Activated naive CD4-positive, alpha-beta T cell treated with anti-CD3 and anti-CD28 coated beads, Interleukin-2, amount 10 ng/mL, durations not matched to agents 7 days and 5 days (primary cell): ENCODE measurements at regions not wholly inside any gene's neighbourhood (a gene's known extent, or its start where the extent isn't known, plus 50 kb on each side); places are given as distances from the start of the nearest gene placed in this dataset.

Experiments used
- CTCF ChIA-PET: fragments of 350-600 bp; sonication (Branson Sonifier 250); formaldehyde crosslinking; loops from one replicate; lab custom pipeline; 2021; ENCODE audit warnings: antibody characterized with exemption; lab: Charles Lee
- DNase-seq: peaks from one replicate; pipeline ENCODE4 v3.0.0-alpha.2; 2020
- H3K27ac Mint-ChIP-seq: one replicate; pipeline ENCODE4 v1.8.0; 2021; ENCODE audit warnings: mild to moderate bottlenecking, moderate library complexity, mixed read lengths
- H3K27me3 Mint-ChIP-seq: one replicate; pipeline ENCODE4 v1.8.0; 2021; ENCODE audit warnings: mild to moderate bottlenecking, mixed read lengths
- H3K36me3 Mint-ChIP-seq: one replicate; pipeline ENCODE4 v1.8.0; 2021; ENCODE audit warnings: mixed read lengths
- H3K4me1 Mint-ChIP-seq: one replicate; pipeline ENCODE4 v1.8.0; 2021; ENCODE audit warnings: mixed read lengths
- H3K4me3 Mint-ChIP-seq: one replicate; pipeline ENCODE4 v1.8.0; 2021; ENCODE audit warnings: mild to moderate bottlenecking, moderate library complexity, mixed read lengths
- H3K9me3 Mint-ChIP-seq: one replicate; pipeline ENCODE4 v1.8.0; 2021; ENCODE audit warnings: mixed read lengths

DNA sequence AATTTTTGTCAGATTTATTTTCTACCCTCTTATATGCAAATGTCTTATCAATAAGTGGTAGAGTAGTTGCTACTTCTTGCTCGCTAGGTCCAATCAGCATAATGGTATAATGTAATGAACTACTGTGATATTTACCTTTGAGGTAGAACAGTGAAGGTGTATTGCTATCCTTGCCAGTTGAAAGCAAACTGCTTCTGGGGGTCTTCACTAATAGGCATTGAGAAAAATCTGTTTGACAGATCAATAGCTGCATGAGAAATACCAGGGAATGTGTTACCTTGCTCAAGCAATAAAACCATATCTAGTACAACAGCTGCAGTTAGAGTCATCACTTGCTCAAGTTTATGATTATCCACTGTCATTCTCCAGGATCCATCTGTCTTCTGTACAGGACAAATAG lies 50.1 kb upstream of the EFEMP1 start:
- no peaks in the 10 kb centered on the region for H3K4me1 Mint-ChIP-seq
- no peaks in the 10 kb centered on the region for H3K9me3 Mint-ChIP-seq
- CTCF ChIA-PET, result no interaction called here
- H3K36me3 Mint-ChIP-seq, result no peaks in the 10 kb centered on the region
- H3K27me3 Mint-ChIP-seq, result no peaks in the 10 kb centered on the region
- no peak overlapping the region for H3K4me3 Mint-ChIP-seq
- H3K27ac Mint-ChIP-seq, result no peak overlapping the region
- DNase-seq, result no peak

DNA sequence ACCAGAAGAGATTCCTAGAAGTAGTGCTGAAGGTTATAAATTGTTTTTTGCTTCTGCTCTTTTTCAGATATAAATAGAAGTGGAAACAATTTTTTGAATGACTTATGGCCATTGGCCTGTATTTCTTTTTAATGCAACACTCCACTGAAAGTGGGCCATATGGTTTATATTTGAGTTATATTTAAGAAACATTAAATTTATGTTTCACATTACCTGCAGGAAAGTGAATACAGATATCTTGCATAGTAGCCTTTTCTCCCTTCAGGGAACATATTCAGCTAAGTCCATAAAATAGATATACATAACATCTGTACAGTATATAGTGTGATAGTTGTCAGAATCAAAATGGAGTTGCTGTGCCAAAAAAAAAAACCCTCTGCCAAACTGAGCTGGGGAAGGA lies 53.1 kb upstream of the EFEMP1 start:
- CTCF ChIA-PET, result no interaction called here
- no peaks in the 10 kb centered on the region for H3K4me1 Mint-ChIP-seq
- H3K27ac Mint-ChIP-seq, result no peak overlapping the region
- H3K4me3 Mint-ChIP-seq, result no peak overlapping the region
- H3K9me3 Mint-ChIP-seq, result no peaks in the 10 kb centered on the region
- H3K36me3 Mint-ChIP-seq, result no peaks in the 10 kb centered on the region
- DNase-seq, result no peak
- H3K27me3 Mint-ChIP-seq, result no peaks in the 10 kb centered on the region

- Mint-ChIP-seq H3K9me3 (no peaks in the 10 kb centered on the region), H3K4me1 (no peaks in the 10 kb centered on the region), H3K27me3 (no peaks in the 10 kb centered on the region), H3K36me3 (no peaks in the 10 kb centered on the region), H3K4me3 (no peak overlapping the region), H3K27ac (no peak overlapping the region)
- no peak for DNase-seq
- CTCF ChIA-PET, result no interaction called here
Measured at GRCh38 chr2:55985406-55985805, 61.8 kb upstream of the EFEMP1 start.

DNA sequence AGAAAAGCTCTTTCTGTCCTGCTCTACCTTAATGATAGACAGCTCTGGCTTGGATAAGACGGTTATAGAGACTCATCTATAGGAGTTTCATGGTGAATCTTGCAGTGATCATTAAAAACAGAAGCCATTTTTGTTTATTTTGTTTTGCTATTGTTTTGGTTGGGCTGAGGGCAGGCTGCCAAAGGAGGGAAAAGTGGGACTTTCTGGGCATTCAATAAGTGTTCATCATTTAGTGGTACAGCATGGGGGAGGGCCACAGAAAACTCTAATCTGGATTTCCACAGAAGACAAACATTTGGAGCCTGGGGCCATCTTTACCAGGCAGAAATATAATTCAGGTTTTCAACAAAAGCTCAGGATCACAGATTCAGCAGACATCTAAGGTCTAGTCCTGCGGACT lies 62.4 kb upstream of the EFEMP1 start:
- H3K36me3 Mint-ChIP-seq, result no peaks in the 10 kb centered on the region
- no peak overlapping the region for H3K27ac Mint-ChIP-seq
- CTCF ChIA-PET, result no interaction called here
- H3K4me1 Mint-ChIP-seq, result no peaks in the 10 kb centered on the region
- H3K27me3 Mint-ChIP-seq, result no peaks in the 10 kb centered on the region
- no peak overlapping the region for H3K4me3 Mint-ChIP-seq
- H3K9me3 Mint-ChIP-seq, result no peaks in the 10 kb centered on the region
- DNase-seq, result no peak

- Mint-ChIP-seq H3K4me1 (no peaks in the 10 kb centered on the region), H3K4me3 (no peak overlapping the region), H3K9me3 (no peaks in the 10 kb centered on the region), H3K27ac (no peak overlapping the region), H3K36me3 (no peaks in the 10 kb centered on the region), H3K27me3 (no peaks in the 10 kb centered on the region)
- CTCF ChIA-PET, result no interaction called here
- no peak for DNase-seq
Measured at GRCh38 chr2:55986700-55987440, 63.3 kb upstream of the EFEMP1 start.

GRCh38 chr2:55989405-55989804 lies 65.8 kb upstream of the EFEMP1 start:
- no peaks in the 10 kb centered on the region for H3K9me3 Mint-ChIP-seq
- H3K27me3 Mint-ChIP-seq, result no peaks in the 10 kb centered on the region
- no peaks in the 10 kb centered on the region for H3K4me1 Mint-ChIP-seq
- no peak overlapping the region for H3K27ac Mint-ChIP-seq
- CTCF ChIA-PET, result no interaction called here
- DNase-seq, result no peak
- H3K36me3 Mint-ChIP-seq, result no peaks in the 10 kb centered on the region
- no peak overlapping the region for H3K4me3 Mint-ChIP-seq

GRCh38 chr2:55992455-55992854 lies 68.9 kb upstream of the EFEMP1 start:
- H3K27ac Mint-ChIP-seq, result no peak overlapping the region
- H3K36me3 Mint-ChIP-seq, result no peaks in the 10 kb centered on the region
- H3K27me3 Mint-ChIP-seq, result no peaks in the 10 kb centered on the region
- DNase-seq, result no peak
- no peaks in the 10 kb centered on the region for H3K4me1 Mint-ChIP-seq
- no peaks in the 10 kb centered on the region for H3K9me3 Mint-ChIP-seq
- H3K4me3 Mint-ChIP-seq, result no peak overlapping the region
- CTCF ChIA-PET, result no interaction called here

DNA sequence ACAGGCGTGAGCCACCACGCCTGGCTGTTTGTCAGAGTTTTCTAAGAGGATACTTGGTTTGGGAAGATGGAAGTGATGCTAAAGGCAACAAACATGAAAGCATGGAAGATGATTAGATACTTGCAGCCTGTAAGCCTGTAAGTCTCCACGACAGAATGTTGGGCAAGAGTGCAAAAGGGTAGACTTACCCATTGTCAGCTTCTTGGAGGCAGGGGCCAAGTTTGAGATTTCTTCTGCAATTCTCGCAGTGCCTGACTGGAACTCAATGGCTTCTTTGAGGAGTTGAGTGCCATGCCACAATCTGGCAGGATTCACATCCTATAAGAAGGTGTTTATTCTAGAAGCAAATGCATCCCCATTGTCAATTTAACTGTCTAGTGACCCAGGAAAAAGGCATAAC lies 70.1 kb upstream of the EFEMP1 start:
- no peaks in the 10 kb centered on the region for H3K4me1 Mint-ChIP-seq
- CTCF ChIA-PET, result no interaction called here
- H3K27me3 Mint-ChIP-seq, result no peaks in the 10 kb centered on the region

DNA sequence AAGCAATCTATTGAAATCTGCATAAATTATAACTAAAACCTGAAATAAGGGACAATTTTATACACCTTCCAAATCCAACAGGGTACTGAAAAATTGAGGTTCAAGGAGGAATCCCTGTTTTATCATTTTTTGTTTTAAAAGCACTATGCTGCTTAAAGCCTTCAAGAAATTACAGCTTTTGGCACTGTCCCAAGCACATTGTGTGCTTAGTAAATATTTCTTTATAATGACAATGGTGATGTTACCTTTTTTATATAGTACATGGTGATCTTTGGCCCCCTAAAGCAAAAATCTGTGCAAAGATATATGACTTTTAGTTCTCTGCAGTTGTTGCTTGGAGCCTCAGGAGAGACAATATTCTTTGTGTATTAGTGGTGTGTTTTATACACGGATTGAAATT lies 71.6 kb upstream of the EFEMP1 start:
- no peaks in the 10 kb centered on the region for H3K36me3 Mint-ChIP-seq
- CTCF ChIA-PET, result no interaction called here
- DNase-seq, result no peak
- H3K9me3 Mint-ChIP-seq, result no peaks in the 10 kb centered on the region
- H3K4me3 Mint-ChIP-seq, result no peak overlapping the region
- no peaks in the 10 kb centered on the region for H3K4me1 Mint-ChIP-seq
- no peaks in the 10 kb centered on the region for H3K27me3 Mint-ChIP-seq
- H3K27ac Mint-ChIP-seq, result no peak overlapping the region

More for the DNA sequence above, 70.1 kb upstream of the EFEMP1 start:
- no peaks in the 10 kb centered on the region for H3K9me3 Mint-ChIP-seq
- no peak for DNase-seq
- no peak overlapping the region for H3K4me3 Mint-ChIP-seq
- H3K27ac Mint-ChIP-seq, result no peak overlapping the region
- H3K36me3 Mint-ChIP-seq, result no peaks in the 10 kb centered on the region

GRCh38 chr2:55995902-55996301 lies 72.3 kb upstream of the EFEMP1 start:
- Mint-ChIP-seq H3K27me3 (no peaks in the 10 kb centered on the region), H3K9me3 (no peaks in the 10 kb centered on the region), H3K36me3 (no peaks in the 10 kb centered on the region), H3K4me1 (no peaks in the 10 kb centered on the region), H3K4me3 (no peak overlapping the region), H3K27ac (no peak overlapping the region)
- DNase-seq, result no peak
- CTCF ChIA-PET, result no interaction called here

DNA sequence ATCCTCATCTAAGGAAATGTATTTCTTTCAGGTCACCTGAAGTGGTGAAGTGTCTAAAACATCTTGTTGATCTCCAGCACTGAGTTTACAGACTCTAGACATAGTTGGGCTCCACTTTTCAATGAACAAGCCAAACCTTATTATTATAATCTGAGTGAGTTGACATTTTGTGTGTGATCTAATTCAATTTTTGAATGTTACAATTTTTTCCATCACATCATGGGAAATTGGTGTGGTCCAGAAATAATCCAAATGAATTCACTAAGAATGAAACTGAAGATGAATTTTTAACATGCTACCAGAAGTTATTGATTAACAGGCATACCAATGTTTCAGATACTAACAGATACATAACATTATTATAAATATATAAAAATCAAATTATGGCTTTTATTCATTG lies 75.6 kb upstream of the EFEMP1 start:
- Mint-ChIP-seq H3K4me3 (no peak overlapping the region), H3K36me3 (no peaks in the 10 kb centered on the region), H3K27ac (no peak overlapping the region), H3K4me1 (no peaks in the 10 kb centered on the region), H3K27me3 (no peaks in the 10 kb centered on the region), H3K9me3 (no peaks in the 10 kb centered on the region)
- CTCF ChIA-PET, result no interaction called here
- no peak for DNase-seq

DNA sequence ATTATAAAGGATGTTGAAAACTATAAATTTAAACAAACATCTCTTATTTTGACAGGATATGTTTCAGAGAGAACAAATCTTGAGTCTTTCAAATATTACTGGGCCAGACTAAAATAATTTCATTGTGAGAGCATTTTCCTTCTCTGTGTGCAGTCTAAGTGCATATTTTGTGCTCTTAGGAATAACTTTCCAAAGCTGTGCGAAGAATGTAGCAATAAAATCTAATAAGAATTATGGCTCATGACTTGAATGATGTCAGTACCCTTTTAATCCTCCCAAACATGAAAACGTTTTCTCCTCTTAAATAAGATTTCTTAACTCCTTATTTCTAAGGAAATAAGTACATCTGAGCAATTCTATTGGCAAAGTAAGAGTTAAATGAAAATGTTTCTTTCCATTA lies 76.2 kb upstream of the EFEMP1 start:
- no peak overlapping the region for H3K27ac Mint-ChIP-seq
- H3K36me3 Mint-ChIP-seq, result no peaks in the 10 kb centered on the region
- CTCF ChIA-PET, result no interaction called here
- no peaks in the 10 kb centered on the region for H3K27me3 Mint-ChIP-seq
- H3K4me1 Mint-ChIP-seq, result no peaks in the 10 kb centered on the region
- no peak overlapping the region for H3K4me3 Mint-ChIP-seq
- no peaks in the 10 kb centered on the region for H3K9me3 Mint-ChIP-seq
- DNase-seq, result no peak

DNA sequence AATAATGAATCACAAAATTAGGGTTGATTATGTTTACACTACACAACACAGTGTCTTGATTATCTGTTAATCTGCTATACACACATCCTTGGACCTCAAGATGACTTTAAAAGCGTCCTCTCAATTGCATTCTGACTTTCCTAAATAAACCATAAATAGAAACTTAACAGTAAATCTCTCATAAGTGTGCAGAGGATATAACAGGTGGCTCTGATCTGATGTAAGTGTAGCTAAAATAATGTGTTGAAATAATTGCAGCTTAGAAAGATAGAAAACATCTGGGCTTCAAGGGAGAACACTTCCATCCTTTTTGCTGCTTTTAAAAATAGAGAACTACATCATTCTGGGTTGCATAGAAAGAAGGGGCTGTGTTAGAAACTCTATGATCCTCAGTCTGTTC lies 78.4 kb upstream of the EFEMP1 start:
- H3K4me3 Mint-ChIP-seq, result no peak overlapping the region
- H3K27ac Mint-ChIP-seq, result no peak overlapping the region
- no peaks in the 10 kb centered on the region for H3K9me3 Mint-ChIP-seq
- no peak for DNase-seq
- no peaks in the 10 kb centered on the region for H3K36me3 Mint-ChIP-seq
- H3K4me1 Mint-ChIP-seq, result no peaks in the 10 kb centered on the region
- CTCF ChIA-PET, result no interaction called here
- H3K27me3 Mint-ChIP-seq, result no peaks in the 10 kb centered on the region

DNA sequence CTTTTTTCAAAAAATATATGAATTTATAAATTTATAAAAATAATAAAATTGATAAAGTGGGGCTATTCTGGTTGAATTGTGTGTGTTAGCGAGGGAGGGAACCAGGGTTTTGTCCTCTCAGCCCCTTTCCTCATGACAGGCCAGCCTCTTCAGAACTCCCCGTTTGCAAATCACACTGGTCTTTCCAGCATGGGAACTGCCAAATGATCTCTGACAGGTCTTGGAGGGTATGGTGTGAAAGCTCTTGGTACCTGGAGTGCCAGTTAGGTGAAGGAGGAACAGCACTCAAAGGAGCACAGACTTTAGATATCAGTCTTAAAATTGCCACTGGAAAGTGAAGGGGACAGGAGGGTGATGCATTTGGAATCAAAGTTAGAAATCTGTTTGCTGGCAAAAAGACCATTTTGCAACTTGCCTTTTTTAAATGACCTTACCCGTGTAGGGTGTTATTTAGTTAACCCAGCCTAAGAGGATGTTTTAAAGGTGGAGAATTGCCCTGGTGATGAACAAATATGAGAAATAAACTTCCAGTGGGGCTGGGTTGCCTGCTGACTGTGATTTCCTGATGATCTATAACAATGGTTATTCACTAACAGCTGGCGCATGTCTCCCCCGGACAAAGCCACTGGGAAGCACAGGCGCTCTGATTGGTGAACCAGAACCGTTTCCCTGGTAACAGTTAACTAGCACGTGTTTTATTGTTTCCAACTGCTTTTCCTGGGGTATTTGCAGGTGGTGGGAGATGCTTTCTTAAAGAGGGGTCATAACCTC lies 85.3 kb upstream of the EFEMP1 start:
- Mint-ChIP-seq H3K27ac (no peak overlapping the region), H3K4me1 (no peaks in the 10 kb centered on the region), H3K9me3 (no peaks in the 10 kb centered on the region), H3K27me3 (no peaks in the 10 kb centered on the region), H3K36me3 (no peaks in the 10 kb centered on the region), H3K4me3 (no peak overlapping the region)
- DNase-seq, result no peak
- CTCF ChIA-PET, result no interaction called here

DNA sequence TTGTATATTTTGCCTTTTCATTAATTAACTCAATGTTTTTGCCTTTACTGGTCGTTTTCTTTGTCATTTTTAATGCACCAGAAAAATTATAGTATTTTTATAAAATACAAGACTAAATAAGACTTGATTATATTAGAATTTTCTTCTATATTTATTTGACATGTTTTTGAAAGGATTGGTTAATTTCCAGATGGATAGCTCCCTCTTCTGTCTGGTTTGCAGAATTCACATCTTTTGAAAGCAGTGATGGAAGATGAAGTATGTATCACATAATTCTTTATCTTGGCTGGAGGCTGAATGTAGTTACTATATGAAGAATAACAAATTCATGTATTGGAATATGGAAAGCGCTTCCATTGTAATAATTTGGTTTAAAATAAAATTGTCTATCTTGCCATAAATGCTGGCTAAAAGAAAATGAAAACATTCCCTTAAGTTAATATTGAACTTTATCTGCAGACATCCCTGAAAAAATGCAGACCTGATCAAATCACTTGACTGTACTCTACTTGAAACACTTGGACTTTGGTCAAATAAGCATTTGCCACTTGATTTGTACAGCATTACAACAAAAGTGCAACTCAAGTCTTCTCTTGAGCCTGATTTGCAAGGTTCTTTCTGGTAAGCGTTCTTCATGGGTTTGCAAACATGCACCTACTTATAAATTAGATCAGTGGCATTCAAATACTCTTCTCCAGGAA lies 86.3 kb upstream of the EFEMP1 start:
- Mint-ChIP-seq H3K27me3 (no peaks in the 10 kb centered on the region), H3K4me3 (no peak overlapping the region), H3K36me3 (no peaks in the 10 kb centered on the region), H3K27ac (no peak overlapping the region), H3K9me3 (no peaks in the 10 kb centered on the region), H3K4me1 (no peaks in the 10 kb centered on the region)
- CTCF ChIA-PET, result interaction anchor here (0.7 kb wide), 1 partner anchor 60 kb away, joined by 5 read pairs; no protein-coding TSS in a partner anchor
- DNase-seq, result no peak
